ENCODE measurements at regions not wholly inside any gene's neighbourhood (a gene's known extent, or its start where the extent isn't known, plus 50 kb on each side); places are given as distances from the start of the nearest gene placed in this dataset.

DNA sequence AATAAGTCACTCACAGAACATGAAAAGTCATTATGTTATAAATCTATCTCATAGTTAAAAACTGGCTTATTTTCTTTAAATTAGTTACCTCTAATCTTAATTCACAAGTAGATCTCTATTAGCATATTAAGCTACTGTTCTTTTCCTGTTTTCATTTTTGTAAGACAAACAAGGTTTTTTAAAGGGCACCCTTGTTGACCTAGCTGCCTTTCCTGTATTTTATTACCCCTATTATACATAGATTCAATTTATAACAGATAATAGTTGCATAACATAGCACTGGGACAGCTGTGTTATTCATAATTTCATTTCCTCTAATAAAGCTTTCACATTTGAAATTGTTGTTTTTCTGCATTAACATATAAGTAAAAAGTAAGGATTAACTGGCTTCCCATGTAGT, 1500.7 kb upstream of the FLRT2 start:
- intact Hi-C loops (cut with micrococcal nuclease) = no loop called here
- Mint-ChIP-seq H3K36me3 (ENCODE audit: low read depth) (no peaks in the 10 kb centered on the region), H3K27me3 (ENCODE audit: low read depth) (no peaks in the 10 kb centered on the region), H3K4me1 (ENCODE audit: low read depth) (no peaks in the 10 kb centered on the region), H3K4me3 (no peak overlapping the region), H3K27ac (no peak overlapping the region), H3K9me3 (peaks cover 4% of the 10 kb centered on the region)
- CTCF ChIA-PET = no interaction called here
- DNase-seq = no peak

DNA sequence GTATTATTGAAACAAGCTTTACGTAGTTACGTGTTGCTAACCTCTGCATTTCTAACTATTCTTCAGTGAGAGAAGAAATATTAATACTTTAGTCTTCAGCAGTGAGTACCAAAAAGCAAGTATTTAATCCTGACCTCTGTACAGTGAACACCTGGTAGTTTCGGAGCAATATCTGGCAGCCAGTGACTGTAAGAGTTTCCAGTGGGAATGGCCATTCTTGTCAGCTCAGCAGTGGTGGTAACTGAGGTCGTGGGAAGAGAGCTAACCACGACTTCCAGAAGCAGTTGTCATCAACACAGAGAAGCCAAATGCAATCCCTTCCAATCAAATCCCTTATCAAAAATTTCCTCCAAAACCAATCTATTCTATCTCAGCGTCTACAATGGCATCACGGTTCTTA, 1500.2 kb upstream of the FLRT2 start:
- Mint-ChIP-seq H3K4me1 (ENCODE audit: low read depth) (no peaks in the 10 kb centered on the region), H3K9me3 (peaks cover 4% of the 10 kb centered on the region), H3K4me3 (no peak overlapping the region), H3K27me3 (ENCODE audit: low read depth) (no peaks in the 10 kb centered on the region), H3K27ac (no peak overlapping the region), H3K36me3 (ENCODE audit: low read depth) (no peaks in the 10 kb centered on the region)
- intact Hi-C loops (cut with micrococcal nuclease) = no loop called here
- no peak for DNase-seq
- CTCF ChIA-PET = no interaction called here

- no peak overlapping the region for H3K27ac Mint-ChIP-seq
- H3K4me3 Mint-ChIP-seq = no peak overlapping the region
- peaks cover 10% of the 10 kb centered on the region for H3K9me3 Mint-ChIP-seq
- no peak for DNase-seq
- no peaks in the 10 kb centered on the region for H3K4me1 Mint-ChIP-seq (ENCODE audit: low read depth)
- no peaks in the 10 kb centered on the region for H3K36me3 Mint-ChIP-seq (ENCODE audit: low read depth)
- intact Hi-C loops (cut with micrococcal nuclease) = no loop called here
- CTCF ChIA-PET = no interaction called here
- no peaks in the 10 kb centered on the region for H3K27me3 Mint-ChIP-seq (ENCODE audit: low read depth)
These were observed 1493.1 kb upstream of the FLRT2 start for GRCh38 chr14:84036840-84037239.

DNA sequence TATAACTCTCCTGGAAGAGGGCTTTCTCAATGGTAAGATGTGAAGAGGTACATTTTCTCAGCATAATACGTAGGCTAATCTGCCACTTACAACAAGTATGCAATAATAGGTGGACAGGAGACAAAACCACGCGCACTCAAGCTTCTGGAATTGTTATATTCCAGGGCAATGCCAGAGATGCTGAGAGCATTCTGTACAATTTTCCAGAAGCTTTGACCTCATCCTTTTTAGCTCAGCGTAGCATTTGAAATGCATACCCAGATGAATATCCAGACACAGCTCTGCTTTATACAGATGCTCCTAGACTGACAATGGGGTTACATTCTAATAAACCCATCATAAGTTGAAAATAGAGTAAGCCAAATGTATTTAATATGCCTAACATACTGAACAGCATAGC, 1492.4 kb upstream of the FLRT2 start:
- intact Hi-C loops (cut with micrococcal nuclease) = no loop called here
- Mint-ChIP-seq H3K9me3 (peaks cover 10% of the 10 kb centered on the region), H3K27ac (no peak overlapping the region), H3K4me1 (ENCODE audit: low read depth) (no peaks in the 10 kb centered on the region), H3K36me3 (ENCODE audit: low read depth) (no peaks in the 10 kb centered on the region), H3K27me3 (ENCODE audit: low read depth) (no peaks in the 10 kb centered on the region), H3K4me3 (no peak overlapping the region)
- CTCF ChIA-PET = no interaction called here
- no peak for DNase-seq

DNA sequence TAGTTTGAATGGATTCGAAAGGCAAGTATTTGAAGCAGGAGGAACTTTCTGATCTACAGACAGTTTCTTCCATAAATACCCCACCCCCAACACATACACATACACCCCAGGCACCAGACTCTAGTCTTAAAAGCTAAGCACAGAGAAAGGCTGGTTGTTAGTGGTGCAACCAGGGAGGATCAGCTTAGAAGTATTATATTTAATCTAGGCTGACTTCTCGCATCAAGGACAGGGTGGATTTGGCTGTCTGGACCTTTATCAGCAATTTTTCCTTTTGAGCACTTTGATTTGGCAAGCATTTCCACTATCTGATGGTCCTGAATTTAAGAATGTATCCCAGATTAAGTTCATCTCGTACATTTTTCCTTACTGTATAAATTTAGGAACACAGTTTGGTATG, 1489.8 kb upstream of the FLRT2 start:
- no peaks in the 10 kb centered on the region for H3K4me1 Mint-ChIP-seq (ENCODE audit: low read depth)
- no peaks in the 10 kb centered on the region for H3K36me3 Mint-ChIP-seq (ENCODE audit: low read depth)
- DNase-seq = no peak
- CTCF ChIA-PET = no interaction called here
- H3K27ac Mint-ChIP-seq = no peak overlapping the region
- intact Hi-C loops (cut with micrococcal nuclease) = no loop called here
- H3K9me3 Mint-ChIP-seq = peaks cover 18% of the 10 kb centered on the region
- no peaks in the 10 kb centered on the region for H3K27me3 Mint-ChIP-seq (ENCODE audit: low read depth)
- H3K4me3 Mint-ChIP-seq = no peak overlapping the region

- intact Hi-C loops (cut with micrococcal nuclease) = no loop called here
- H3K36me3 Mint-ChIP-seq (ENCODE audit: low read depth) = no peaks in the 10 kb centered on the region
- DNase-seq = no peak
These were observed 1488.5 kb upstream of the FLRT2 start for GRCh38 chr14:84041421-84041820.

GRCh38 chr14:84042992-84043391, 1487.0 kb upstream of the FLRT2 start:
- H3K4me3 Mint-ChIP-seq = no peak overlapping the region
- peaks cover 13% of the 10 kb centered on the region for H3K9me3 Mint-ChIP-seq

More at GRCh38 chr14:84041421-84041820, 1488.5 kb upstream of the FLRT2 start:
- Mint-ChIP-seq H3K9me3 (peaks cover 18% of the 10 kb centered on the region), H3K4me1 (ENCODE audit: low read depth) (no peaks in the 10 kb centered on the region), H3K27me3 (ENCODE audit: low read depth) (no peaks in the 10 kb centered on the region), H3K27ac (no peak overlapping the region), H3K4me3 (no peak overlapping the region)
- CTCF ChIA-PET = no interaction called here

DNA sequence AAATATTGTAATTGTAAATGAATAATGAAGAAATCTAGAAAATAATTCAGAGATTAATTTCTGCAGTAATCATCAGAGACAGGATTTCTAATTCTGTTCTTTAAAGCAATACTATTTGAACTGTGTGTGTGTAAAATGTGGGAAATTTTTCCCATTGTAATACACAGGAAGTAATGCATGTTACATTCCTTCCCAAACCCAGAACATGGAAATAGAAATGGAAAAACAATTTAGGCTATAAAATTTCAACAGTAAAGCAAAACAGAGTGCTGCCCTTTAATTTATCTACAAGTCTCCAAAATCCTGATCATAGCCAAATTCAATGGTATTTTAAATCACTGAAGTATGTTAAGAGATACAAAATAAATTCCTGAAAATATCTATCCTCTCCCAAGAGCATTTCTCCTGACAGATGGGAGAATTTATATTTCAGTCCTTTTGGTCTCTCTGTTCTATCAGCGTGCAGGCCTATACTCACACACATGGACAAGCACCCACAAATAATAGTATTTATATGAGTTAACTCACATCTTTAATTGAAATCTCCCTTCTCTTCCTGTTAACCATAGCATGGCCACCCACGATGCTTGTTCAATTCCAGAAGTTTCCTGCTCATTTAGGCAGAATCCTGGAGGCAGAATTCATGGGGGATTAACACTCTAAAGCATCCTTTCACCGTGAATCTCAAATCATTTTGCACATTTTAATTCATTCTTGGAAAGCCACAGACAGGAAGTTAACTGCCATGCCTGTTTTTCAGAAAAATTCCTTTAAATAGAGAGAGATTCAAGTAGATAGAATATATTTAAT, 1465.4 kb upstream of the FLRT2 start:
- Mint-ChIP-seq H3K27me3 (ENCODE audit: low read depth) (no peaks in the 10 kb centered on the region), H3K27ac (no peak overlapping the region), H3K4me3 (no peak overlapping the region), H3K36me3 (ENCODE audit: low read depth) (no peaks in the 10 kb centered on the region), H3K4me1 (ENCODE audit: low read depth) (no peaks in the 10 kb centered on the region), H3K9me3 (peaks cover 12% of the 10 kb centered on the region)
- no peak for DNase-seq
- CTCF ChIA-PET = interaction anchor here (0.6 kb wide), 1 partner anchor 30 kb away, joined by 3 read pairs; no protein-coding TSS in a partner anchor
- intact Hi-C loops (cut with micrococcal nuclease) = no loop called here

More at GRCh38 chr14:84042992-84043391, 1487.0 kb upstream of the FLRT2 start:
- Mint-ChIP-seq H3K4me1 (ENCODE audit: low read depth) (no peaks in the 10 kb centered on the region), H3K27ac (no peak overlapping the region), H3K36me3 (ENCODE audit: low read depth) (no peaks in the 10 kb centered on the region), H3K27me3 (ENCODE audit: low read depth) (no peaks in the 10 kb centered on the region)
- intact Hi-C loops (cut with micrococcal nuclease) = no loop called here
- no peak for DNase-seq
- CTCF ChIA-PET = no interaction called here

GRCh38 chr14:84065811-84066210, 1464.1 kb upstream of the FLRT2 start:
- Mint-ChIP-seq H3K4me1 (ENCODE audit: low read depth) (no peaks in the 10 kb centered on the region), H3K36me3 (ENCODE audit: low read depth) (no peaks in the 10 kb centered on the region), H3K27me3 (ENCODE audit: low read depth) (no peaks in the 10 kb centered on the region), H3K27ac (no peak overlapping the region), H3K9me3 (peaks cover 12% of the 10 kb centered on the region), H3K4me3 (no peak overlapping the region)
- DNase-seq = no peak
- intact Hi-C loops (cut with micrococcal nuclease) = no loop called here
- CTCF ChIA-PET = no interaction called here

- no peaks in the 10 kb centered on the region for H3K27me3 Mint-ChIP-seq (ENCODE audit: low read depth)
- no peak overlapping the region for H3K27ac Mint-ChIP-seq
- H3K4me1 Mint-ChIP-seq (ENCODE audit: low read depth) = no peaks in the 10 kb centered on the region
- H3K36me3 Mint-ChIP-seq (ENCODE audit: low read depth) = no peaks in the 10 kb centered on the region
- no peak overlapping the region for H3K4me3 Mint-ChIP-seq
- DNase-seq = no peak
- intact Hi-C loops (cut with micrococcal nuclease) = no loop called here
- CTCF ChIA-PET = no interaction called here
- peaks cover 3% of the 10 kb centered on the region for H3K9me3 Mint-ChIP-seq
These were observed 1461.7 kb upstream of the FLRT2 start for GRCh38 chr14:84068288-84068687.

DNA sequence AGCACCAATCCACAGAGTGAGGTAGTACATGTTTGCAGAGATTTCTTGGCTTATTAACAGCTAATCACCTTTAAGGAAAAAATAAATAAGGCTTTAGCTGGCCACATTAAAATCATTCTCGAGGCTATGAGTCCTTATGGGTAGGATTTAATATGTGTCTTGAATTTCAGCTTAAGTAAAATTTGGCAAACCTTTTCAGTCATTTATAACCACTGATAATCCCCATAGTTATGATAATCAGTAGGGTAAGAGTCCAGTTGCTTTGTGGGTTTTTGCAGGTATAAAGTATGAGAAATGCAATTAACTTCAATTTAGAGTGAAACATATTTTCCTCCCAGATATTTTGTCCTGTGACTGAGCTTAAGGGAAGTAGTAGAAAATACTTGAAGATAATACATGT, 1458.9 kb upstream of the FLRT2 start:
- H3K36me3 Mint-ChIP-seq (ENCODE audit: low read depth) = no peaks in the 10 kb centered on the region
- intact Hi-C loops (cut with micrococcal nuclease) = no loop called here
- H3K4me3 Mint-ChIP-seq = no peak overlapping the region
- DNase-seq = no peak
- no peaks in the 10 kb centered on the region for H3K4me1 Mint-ChIP-seq (ENCODE audit: low read depth)
- peaks cover 9% of the 10 kb centered on the region for H3K9me3 Mint-ChIP-seq
- no peak overlapping the region for H3K27ac Mint-ChIP-seq
- CTCF ChIA-PET = no interaction called here
- no peaks in the 10 kb centered on the region for H3K27me3 Mint-ChIP-seq (ENCODE audit: low read depth)

DNA sequence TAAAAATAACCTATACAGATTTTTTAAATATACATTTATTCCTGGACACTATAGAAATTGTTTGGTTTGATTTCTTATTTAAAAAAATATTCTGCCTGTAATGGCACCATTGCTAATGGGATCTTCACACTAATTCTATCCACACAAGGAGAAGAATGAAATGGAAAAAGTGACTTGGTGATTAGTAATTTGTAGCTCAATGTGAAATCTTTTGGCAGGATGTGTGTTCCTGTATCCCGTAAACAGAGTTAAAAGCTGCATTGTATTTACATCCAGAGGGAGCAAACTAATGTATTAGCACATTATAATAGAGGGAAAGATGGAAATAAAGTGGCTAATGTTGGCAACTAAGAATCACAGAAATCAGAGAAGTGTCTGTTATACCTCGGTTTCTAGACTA, 1455.3 kb upstream of the FLRT2 start:
- Mint-ChIP-seq H3K4me1 (ENCODE audit: low read depth) (no peaks in the 10 kb centered on the region), H3K27ac (no peak overlapping the region)
- CTCF ChIA-PET = no interaction called here

DNA sequence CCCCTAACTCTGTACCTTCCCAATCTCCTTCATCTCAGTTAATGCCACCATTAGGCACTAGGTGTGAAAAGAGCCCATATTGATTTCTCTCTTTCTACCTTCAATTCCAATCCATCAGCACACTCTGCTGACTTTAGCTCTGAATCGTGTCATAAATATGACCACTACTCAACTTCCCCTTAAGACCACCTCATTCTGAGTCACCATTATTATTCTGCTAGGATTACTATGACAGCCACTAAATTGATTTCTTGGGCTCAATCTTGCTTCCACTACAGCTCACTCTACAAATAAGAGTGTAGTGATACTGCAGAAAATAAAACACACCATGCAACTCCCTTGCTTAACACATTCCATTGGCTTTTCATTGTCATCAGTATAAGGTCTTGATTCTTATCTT, 1449.0 kb upstream of the FLRT2 start:
- no peak for DNase-seq
- H3K4me1 Mint-ChIP-seq (ENCODE audit: low read depth) = no peaks in the 10 kb centered on the region
- CTCF ChIA-PET = no interaction called here
- peaks cover 10% of the 10 kb centered on the region for H3K9me3 Mint-ChIP-seq
- H3K4me3 Mint-ChIP-seq = no peak overlapping the region
- no peak overlapping the region for H3K27ac Mint-ChIP-seq
- intact Hi-C loops (cut with micrococcal nuclease) = no loop called here
- no peaks in the 10 kb centered on the region for H3K27me3 Mint-ChIP-seq (ENCODE audit: low read depth)
- H3K36me3 Mint-ChIP-seq (ENCODE audit: low read depth) = no peaks in the 10 kb centered on the region

More for the DNA sequence above, 1455.3 kb upstream of the FLRT2 start:
- Mint-ChIP-seq H3K9me3 (peaks cover 5% of the 10 kb centered on the region), H3K36me3 (ENCODE audit: low read depth) (no peaks in the 10 kb centered on the region), H3K27me3 (ENCODE audit: low read depth) (no peaks in the 10 kb centered on the region), H3K4me3 (no peak overlapping the region)
- intact Hi-C loops (cut with micrococcal nuclease) = no loop called here
- DNase-seq = no peak

All from activated naive CD4-positive, alpha-beta T cell treated with anti-CD3 and anti-CD28 coated beads for 36 hours (primary cell).